Hepatic stellate cell (primary cell): ENCODE measurements at regions not wholly inside any gene's neighbourhood (a gene's known extent, or its start where the extent isn't known, plus 50 kb on each side); places are given as distances from the start of the nearest gene placed in this dataset.

Source experiments
- DNase-seq: peaks from one replicate; pipeline ENCODE4 v3.0.0; 2011; ENCODE audit warnings: low spot score

DNA sequence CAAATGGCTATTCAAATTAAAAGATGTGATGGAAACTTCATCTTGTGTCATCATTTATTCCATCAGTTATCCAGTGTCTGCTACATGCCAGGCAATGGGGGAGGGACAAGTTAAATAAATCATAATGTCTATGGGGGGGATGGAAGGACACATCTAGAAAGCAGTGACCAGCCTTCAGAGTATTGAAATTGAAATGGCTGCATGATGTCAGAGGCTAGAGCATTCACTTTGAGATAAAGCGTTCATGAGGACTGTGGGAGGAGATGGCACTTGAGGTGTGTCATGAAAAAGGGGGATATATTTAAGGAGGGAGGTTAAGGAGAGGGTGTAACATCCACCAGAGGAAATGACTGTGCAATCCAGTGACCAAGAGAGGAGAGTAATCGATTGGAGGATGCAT is 50.6 kb downstream of the SLIT2 start:
- no peak for DNase-seq

DNA sequence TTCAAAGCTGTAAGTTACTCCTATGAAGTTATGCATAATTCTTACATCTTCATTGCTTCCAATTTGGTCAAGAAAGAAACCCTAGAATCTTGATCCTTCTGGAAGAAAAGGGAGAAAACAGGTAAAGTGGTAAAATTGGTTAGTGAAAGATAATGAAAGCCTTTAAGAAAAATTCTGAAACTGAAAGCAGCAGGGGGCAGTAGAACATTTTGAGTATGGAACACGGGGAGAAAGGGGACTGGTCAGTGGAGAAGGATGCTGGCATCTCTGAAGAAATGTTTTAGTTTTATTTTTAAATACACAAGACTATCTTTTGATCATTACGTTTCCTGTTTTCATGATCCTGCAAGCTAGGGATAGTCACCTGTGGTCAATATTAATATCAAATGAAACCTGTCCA is 54.3 kb downstream of the SLIT2 start:
- peak; percentile 24 for DNase-seq

DNA sequence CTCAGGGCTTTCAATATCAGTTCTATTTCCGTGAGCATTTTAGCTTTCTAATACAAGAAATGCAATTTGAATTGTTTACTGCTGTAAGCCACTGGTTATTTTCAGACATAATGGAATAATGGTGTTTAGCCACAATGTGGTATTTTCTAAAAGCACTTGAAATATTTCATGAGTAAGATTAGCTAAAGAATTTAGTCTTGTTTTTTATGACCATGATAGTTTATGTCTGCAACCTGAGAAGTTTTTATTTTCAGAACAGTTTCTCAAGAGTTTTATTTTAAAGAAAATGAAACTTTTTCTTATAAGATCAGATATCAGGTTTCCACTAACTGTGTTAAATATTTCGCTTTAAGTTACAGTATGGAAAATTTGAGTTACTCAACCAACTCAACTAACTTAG is 60.2 kb downstream of the SLIT2 start:
- DNase-seq = no peak

DNA sequence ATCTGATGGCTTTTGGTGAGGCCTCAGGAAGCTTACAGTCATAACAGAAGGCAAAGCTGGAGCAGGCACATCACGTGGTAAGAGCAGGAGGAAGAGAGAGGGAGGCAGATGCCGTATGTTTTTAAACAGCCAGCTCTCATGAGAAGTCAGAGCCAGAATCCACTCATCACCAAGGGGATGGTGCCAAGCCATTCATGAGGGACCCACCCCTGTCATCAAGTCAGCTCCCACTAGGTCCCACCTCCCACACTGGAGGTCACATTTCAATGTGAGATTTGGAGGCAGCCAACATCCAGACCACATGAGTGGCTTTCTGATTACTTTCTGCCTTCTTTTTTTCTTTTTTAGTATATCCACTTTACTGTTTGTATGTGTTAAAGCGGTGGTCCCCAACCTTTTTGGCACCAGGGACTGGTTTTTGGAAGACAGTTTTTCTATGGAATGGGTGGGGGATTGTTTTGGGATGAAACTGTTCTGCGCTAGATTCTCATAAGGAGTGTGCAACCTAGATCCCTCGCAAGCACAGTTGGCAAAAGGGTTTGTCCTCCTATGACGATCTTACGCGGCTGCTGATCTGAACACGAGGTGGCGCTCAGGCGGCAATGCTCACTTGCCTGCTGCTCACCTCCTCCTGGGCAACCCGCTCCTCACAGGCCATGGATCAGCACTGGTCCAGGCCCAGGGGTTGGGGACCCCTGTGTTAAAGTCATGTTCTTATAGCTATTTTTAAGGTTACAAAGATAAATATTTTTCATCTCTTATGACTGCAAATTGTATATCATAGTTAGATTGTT is 61.7 kb downstream of the SLIT2 start:
- no peak for DNase-seq

DNA sequence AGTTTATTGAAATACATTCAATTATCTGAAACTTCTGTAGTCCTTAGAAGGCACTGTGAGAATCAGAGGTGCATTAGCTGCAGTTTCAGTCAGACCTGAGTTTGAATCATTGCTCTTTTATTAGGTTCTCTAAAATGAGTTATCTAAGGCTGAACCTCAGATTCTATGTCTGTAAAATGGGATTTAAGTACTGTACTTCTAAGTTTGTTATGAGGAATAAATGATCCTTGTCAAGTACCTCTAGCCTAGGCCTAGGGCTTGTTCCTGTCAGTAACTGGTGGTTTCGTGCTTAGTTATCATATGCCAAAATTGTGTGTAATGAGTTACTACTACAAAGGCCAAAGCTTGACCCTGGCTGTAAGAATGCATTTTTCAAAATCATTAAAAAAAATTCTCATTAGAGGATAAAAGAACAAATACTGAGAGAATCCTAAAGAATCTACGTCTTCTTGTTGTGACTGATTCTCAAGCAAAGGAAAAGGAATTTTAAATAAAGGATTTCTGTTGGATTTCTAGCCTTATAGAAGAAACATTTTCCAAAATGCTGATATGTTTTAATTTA is 65.8 kb downstream of the SLIT2 start:
- DNase-seq = no peak

DNA sequence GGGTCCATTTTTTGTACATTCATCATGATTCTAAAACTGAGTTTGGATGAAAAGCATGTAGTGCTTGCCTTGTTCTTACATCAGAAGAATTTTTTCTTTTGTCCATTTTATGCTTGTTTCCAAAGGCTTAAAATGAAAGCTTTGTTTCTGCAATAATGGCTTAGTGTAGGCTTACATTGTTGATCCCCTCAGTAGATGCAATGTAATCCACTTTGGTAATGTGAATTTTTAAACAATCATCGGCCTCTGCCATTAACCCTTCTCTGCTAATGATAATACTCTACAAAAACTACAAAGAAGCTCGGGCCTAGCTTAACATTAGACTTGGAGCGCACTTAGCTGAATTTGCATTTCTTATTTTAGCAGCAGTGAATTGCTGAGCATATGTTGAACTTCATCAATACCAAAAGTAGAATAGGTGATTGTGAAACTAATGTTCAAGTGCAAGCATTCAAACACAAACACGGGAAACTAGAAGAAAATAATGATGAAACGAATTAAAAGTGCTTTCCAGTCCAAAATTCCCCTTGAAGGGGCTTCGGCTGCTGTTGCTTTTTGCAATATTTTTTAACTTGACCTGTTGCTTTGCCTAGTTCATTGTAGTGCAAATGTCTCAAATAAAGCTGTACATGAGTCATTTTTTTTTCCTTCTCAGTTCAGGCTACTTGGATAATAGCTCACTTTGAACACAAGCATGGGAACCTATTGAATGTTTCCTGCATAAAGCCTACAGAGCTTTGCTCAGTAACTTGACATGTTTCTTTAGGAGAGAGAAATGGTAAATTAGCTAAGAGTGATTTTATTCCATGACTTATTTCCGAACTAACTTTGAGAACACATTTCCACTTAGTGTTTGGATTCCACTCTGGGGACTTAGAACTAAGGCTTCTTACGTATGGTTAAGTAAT is 66.5 kb downstream of the SLIT2 start:
- DNase-seq = no peak

DNA sequence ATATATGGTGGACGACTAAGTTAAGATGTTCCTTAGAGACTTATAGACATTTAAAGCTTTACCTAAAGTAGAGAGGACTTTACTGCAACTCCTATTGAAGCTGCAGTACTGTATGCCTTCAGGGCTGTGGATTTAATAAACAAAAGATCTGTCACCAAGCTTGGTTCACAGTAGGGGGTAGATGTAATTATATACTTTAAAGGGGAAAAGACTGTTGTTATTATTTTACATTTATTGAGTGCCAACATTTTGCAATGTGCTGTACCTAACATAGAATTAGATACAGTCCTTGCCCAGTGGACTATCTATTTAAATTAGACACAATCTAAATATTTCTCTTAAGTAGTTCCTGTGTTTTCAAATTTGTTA is 67.2 kb downstream of the SLIT2 start:
- no peak for DNase-seq

DNA sequence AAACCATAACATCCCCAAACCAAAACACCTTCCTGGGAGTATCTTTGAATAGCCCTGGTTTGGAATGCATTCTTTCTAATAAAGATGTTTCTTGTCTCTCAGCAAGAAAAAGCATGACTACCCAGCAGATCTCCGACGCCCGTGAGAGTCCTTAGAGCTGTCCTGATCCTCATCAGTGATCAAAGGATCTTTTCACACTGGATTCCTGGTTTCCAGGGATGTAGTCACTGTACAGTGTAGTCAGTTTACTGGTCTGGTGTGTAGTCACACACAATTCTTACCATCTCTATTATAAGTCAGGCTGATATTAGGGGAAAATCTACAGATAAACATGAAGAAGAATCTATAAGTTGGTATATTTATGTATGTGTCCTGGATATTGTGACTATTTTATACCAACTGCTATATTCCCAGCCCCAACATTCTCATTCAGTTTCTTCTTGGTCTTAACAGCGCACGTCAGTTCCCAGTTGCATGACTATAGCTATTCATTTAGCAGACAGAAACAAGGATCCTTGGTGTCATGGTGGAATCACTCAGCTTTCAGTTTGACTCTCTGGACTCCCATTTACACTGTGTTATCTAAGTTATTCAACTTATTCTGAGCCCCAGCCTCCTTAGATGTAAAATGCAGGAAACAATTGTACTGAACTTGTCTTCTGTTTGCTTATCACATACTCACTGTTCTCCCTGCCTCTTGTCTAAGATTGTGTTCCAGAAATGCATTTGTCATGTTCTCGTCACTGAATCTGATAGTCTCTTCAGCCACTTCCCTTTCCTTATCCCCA is 68.3 kb downstream of the SLIT2 start:
- no peak for DNase-seq

DNA sequence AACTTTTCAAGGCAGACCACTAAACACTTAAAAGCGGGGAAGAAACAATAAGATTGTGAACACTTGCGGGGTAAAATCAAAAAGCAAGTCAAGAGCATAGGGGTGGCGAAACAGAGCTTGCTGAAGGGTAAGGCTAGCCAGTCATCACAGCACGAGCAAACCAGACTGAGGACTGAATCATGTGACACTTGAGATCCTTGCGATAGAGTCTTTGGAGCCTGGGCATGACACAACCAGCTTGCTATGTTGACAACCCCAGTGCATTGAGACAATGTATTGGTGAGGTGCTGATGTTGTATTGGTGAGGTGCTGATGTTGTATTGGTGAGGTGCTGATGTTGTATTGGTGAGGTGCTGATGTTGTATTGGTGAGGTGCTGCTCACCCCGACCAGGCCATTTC is 72.3 kb downstream of the SLIT2 start:
- no peak for DNase-seq

DNA sequence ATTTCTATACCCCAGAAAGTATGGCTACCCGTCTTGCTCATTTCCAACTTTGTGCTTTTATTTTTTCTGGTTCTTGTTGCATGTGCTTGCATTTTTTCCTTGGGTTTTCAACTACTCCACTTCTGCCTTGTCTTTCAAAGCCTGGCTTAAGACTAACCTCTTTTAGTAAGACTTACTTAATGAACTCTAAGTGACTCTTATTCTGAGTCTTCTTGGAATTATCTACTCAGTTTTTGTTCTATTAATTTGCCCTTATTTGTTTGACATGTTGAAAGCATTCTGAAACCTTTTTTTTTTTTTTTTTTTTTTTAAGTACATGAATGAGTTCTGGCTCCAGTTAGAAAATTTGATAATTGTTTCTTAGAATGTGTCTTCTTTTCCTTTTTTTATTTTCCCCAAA is 74.8 kb downstream of the SLIT2 start:
- no peak for DNase-seq

DNA sequence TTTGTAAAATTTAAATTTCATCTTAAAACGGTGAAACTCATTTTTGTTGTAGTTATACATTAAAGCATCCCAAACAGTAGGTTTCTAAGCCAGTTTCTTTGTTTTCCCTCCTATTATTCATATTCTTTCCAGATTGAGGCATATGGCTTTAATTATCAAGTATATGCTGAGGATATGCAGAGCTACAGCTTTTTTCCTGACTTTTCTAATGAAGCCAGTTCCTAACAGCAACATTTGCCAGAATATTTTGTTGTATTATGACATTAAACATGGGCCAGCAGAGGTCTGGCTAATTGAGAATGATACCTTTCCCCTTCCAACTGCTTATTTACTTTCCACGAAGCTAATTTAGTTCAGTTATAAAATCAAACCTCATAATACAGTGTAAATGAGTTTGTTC is 75.3 kb downstream of the SLIT2 start:
- no peak for DNase-seq

DNA sequence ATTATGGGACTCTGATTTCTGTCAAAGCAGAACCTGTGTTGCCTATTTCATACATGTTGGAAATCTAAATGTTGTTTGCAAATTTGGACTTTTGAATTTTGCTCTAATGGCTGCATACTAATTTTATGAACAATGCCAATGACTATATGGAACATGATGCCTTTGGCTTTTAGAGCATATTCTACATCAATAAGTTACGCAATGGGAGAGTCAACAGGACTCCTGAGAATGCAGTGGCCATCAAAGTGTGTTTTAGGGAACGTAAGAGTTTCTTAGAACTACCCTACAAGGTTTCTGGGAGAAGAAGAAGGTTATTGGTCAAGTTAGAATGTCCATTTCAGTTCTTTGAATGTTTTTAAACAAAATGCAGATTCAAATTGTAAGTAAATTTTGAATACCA is 76.1 kb downstream of the SLIT2 start:
- no peak for DNase-seq

DNA sequence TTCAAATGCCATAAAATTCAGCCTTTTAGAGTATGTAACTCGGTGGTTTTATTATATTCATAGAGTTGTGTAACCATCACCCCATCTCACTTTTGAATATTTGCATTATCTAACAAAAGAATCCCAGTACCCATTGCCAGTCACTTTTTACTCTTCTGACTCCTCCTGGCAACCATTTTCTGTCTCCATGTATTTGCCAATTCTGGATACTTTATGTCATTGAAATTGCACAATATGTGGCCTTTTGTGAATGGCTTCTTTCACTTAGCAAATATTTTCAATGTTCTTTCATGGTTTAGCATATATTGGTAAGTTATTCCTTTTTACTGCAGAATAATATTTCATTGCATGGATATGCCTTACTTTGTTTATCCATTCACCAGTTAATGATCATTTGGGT is 79.9 kb downstream of the SLIT2 start:
- DNase-seq = no peak

DNA sequence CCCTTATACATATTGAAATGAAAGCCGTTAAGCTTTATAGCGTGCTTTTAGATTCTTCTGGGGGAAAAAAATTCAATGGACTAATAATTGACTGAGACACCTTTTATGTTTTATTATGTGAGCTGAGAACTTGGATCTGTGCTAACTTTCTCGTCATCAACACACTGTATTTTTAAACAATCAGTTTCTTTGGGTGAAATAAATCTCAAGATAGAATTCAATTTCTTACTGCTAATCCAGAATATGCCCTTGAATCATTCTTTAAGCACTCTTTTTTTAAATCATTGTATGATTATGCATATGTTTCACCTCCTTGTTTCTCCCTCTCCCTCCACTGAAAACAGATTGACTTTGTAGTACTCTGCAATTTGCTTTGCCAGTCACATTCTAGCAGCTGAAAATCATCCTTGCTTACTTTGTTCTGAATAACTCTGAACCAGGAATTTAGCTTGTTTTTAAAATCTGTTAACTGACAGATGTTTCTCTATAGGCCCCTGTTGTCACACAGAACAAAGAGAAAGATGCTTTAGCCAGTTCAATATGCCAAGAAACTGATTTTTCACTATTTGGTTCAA is 81.5 kb downstream of the SLIT2 start:
- no peak for DNase-seq

DNA sequence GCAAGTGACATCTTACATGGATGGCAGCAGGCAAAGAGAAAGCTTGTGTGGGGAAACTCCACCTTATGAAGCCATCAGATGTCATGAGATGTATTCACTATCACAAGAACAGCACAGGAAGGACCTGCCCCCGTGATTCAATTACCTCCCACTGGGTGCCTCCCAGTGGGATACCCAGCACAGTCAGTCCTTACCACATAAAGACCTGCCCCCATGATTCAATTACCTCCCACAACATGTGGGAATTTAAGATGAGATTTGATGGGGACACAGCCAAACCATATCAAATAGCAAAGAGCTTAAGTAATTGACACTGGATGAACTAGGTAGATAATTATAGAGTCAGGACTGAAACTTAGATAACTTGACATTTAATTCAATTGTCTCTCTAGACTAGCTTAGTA is 85.6 kb downstream of the SLIT2 start:
- no peak for DNase-seq

DNA sequence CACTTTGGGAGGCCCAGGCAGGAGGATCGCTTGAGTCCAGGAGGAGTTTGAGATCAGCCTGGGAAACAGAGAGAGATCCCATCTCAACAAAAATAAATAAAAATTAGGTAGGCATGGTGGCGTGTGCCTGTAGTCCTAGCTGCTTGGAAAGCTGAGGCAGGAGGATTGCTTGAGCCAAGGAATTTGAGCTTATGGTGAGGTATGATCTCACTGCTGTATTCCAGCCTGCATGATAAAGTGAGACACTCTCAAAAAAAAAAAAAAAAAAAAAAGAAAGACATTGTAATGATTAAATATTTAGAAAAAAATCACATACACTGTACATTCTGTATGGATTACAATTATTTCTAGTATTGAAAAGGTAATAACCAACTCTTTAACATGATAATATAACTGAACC is 87.1 kb downstream of the SLIT2 start:
- no peak for DNase-seq

DNA sequence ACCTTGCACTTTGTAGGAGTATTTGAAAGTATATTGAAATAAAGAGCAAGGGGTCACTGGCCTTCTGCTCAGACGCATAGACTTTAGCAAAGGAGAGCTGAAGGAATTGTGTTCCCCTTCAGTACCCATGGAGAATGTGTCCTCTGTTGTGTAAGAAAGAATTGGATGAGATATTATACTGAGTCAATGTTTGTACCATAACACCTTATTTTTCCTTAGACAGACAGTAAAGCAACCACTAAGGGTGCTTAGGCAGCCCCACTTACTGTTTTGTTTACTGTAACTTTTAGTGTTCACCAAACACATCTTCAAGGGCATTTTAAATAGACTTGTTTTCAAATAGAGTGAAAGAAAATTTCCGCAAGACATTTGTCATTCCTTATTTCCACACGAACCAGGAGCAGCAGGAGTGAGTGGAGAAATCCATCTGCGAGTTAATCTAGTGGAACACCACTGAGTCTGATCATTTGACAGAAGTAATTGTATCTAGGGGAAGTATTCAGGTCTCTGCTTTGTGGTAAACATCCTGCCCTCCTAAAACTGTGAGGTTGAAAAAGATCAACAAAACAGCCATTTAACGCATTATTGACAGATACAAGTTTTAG is 89.5 kb downstream of the SLIT2 start:
- no peak for DNase-seq

DNA sequence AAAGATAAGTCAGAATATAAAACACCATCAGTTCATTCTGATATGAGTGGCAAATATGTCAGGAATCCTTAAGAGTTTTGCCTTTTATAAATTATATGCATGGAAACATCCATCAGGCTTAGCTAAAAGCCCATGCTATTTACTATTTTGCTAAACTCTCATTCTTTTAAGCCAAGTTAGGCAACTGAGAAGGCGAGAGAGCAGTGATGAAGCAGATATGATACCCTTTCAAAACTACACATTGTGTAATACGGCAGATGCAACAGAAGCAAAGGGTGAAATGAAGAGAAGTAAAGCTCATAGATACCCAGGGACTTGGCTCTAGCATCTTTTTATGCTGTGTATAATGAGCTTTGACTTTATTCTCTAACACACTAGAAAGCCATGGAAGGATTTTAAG is 95.8 kb downstream of the SLIT2 start:
- no peak for DNase-seq

DNA sequence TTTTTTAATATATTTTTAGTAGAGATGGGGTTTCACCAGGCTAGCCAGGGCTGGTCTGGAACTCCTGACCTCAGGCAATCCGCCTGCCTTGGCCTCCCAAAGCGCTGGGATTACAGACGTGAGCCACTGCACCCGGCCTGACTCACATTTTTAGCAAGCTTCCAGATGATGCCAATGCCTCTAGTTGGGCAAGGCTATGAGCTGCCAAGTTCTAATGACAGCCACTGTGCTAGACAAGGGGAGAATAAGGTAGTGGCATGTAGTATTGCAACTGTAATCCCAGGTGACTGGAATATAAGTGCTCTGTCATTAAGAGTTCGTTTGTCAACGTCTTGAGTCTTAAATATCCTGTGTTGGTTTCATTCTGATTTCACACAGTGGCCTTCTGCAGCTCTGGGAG is 96.7 kb downstream of the SLIT2 start:
- DNase-seq = no peak

DNA sequence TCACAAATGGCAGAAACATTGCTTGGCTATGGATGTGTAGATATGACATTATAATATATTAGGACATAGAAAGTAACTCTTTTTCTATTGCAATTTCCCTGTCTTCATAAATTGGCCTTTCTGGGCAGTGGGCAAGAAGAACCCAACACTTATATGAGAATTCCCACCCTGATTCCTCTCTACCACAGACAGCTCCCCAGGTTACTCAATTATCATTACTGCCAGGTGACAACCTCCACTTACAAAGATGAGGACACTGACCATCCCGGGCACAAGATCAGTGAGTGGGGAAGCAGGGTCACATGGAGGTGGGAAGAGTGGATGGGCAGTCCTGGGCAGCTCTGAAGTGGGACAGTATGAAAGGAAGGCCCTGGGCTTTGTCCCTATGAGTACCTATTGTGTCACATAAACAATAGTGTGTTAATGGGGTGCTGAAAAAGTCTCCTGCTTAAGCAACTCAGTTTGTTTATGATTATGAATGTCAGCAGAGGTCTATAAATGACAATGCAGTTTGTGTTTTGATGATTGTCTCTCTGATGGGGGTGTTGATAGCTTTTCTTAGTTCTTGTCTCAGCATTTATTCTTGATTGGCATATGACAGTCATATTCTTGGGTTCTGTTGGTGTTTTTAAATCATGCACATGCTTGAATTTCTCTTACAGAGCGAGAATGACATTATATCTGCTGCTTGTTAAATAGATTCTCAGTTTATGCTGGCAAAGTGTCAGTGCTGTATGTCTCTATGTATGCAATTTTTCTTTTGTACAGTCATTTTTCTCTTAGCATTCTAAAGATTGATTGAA is 99.9 kb downstream of the SLIT2 start:
- DNase-seq = no peak

DNA sequence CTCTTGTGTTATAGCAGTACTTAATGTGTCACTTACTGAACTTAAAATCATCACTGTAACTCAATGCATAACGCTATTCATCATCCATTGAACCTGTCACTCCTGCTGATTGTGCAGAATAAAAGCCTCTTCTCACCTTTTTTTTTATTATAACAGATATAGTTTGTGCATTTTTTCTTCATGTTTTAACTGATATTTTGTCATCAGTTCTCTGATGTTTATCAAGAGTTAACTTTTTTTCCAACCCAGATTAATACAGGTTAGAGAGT is 100.4 kb downstream of the SLIT2 start:
- no peak for DNase-seq
